LNCAP (cell line): ENCODE measurements at regions not wholly inside any gene's neighbourhood (a gene's known extent, or its start where the extent isn't known, plus 50 kb on each side); places are given as distances from the start of the nearest gene placed in this dataset.

Source experiments
- TF ChIP-seq, protein P1 (sequence below): fragments of 450-650 bp; IDR thresholded peaks from 2 replicates; pipeline ENCODE4 v1.5.1; 2017; ENCODE audit warnings: mild to moderate bottlenecking

DNA sequence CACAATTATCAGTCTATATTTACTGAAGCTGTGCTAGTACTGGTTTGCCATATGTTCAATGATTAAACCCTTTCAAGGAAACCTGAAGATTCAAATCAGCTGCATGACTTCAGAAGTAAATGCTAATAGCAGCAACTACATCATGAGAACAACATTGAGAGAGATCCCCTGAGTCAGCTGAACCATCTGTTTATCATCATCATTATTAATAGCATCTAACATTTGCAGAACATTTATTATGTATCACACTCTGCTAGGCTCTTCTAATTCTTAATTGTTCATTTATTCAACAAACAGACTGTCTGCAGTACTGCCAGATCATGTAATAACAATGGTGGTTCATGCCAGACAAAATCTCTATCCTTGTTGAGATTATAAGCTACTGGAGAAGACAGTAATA, 157.4 kb downstream of the KLHL28 start:
- TF ChIP-seq, protein P1, sequence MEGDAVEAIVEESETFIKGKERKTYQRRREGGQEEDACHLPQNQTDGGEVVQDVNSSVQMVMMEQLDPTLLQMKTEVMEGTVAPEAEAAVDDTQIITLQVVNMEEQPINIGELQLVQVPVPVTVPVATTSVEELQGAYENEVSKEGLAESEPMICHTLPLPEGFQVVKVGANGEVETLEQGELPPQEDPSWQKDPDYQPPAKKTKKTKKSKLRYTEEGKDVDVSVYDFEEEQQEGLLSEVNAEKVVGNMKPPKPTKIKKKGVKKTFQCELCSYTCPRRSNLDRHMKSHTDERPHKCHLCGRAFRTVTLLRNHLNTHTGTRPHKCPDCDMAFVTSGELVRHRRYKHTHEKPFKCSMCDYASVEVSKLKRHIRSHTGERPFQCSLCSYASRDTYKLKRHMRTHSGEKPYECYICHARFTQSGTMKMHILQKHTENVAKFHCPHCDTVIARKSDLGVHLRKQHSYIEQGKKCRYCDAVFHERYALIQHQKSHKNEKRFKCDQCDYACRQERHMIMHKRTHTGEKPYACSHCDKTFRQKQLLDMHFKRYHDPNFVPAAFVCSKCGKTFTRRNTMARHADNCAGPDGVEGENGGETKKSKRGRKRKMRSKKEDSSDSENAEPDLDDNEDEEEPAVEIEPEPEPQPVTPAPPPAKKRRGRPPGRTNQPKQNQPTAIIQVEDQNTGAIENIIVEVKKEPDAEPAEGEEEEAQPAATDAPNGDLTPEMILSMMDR: no peak

DNA sequence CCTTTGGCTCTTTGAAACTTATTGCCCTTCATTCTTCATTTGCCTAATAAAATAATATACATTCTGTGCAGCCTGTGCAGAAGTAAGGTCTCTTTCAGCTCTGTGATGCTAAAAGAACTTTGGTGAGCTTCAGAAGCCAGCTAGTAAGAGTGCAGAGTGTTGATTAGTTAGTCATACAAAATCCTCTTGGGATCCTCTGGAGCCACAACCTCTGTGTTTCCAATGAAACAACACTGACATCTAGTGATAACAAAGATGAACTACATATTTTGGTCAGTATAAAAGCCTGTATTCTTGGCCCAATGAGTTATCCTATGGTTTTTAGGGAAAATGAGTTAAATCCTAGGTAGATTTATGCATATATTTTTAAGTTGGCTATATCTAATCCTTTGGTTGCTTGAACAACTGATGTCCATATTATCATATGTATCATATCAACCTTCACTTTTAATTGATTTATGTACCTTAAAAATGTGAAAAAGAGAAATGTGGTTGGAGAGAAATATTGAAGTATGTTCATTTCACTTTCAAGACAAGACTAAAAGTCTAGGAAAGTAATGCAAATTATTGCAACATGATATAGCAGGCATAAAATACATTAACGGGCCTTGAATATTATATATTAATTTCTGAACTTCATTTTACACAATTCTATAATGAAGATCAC, 158.4 kb downstream of the KLHL28 start:
- TF ChIP-seq, protein P1: peak; percentile 84

DNA sequence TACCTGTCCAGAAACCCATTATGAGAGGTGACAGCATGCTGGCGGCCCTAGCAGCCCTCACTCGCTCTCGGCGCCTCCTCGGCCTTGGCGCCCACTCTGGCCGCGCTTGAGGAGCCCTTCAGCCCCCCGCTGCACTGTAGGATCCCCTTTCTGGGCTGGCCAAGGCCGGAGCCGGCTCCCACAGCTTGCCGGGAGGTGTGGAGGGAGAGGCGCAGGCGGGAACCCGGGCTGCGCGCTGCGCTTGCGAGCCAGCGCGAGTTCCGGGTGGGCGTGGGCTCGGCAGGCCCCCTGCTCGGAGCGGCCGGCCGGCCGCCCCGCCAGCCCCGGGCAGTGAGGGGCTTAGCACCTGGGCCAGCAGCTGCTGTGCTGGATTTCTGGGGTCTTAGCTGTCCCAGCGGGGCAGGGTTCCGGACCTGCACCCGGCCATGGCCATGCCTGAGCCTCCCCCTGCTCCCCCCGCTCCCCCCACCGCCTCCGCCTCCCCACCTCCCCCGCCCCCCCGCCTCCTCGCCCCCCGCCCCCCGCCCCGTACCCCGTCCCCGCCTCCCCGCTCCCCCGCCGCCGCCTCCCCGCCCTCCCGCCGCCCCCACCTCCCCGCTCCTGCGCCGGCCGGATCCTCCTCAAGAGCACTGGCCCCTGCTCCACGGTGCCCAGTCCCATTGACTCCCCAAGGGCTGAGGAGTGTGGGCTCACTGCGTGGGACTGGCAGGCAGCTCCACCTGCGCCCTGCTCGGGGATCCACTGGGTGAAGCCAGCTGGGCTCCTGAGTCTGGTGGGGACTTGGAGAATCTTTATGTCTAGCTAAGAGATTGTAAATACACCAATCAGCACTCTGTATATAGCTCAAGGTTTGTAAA, 163.1 kb downstream of the KLHL28 start:
- TF ChIP-seq, protein P1: no peak

DNA sequence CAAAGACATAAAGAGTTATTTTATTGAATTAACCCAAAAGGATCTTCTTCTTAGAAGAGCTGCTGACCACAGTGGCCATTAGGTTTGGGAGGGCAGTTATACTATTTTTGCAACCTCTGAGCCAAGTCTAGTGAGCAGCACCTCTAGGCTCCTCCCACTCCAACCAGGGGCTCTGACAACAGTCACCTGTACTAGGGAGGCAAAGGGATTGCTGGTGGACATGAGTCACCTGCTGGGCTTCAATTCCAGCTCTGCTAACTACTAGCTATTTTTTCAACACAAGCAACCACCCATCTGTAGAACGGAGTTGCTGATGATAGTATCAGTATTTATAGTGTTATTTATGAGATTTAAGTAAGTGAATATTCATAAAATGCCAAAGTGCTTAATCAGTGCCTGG, 166.0 kb downstream of the KLHL28 start:
- TF ChIP-seq, protein P1: no peak

DNA sequence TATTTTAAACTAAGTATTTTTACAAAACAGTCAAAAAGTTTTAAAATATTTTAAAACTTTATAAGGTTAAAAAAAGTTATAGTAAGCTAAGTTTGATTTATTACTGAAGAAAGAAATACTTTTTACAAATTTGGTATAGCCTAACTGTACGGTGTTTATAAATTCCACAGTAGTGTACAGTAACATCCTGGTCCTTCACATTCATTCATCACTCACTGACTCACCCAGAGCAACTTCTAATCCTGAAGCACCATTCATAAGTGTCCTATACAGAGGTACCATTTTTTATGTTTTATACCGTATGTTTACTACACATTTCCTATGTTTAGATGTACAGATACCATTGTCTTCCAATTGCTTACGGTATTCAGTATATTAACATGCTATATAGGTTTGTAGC, 170.0 kb downstream of the KLHL28 start:
- TF ChIP-seq, protein P1: no peak

DNA sequence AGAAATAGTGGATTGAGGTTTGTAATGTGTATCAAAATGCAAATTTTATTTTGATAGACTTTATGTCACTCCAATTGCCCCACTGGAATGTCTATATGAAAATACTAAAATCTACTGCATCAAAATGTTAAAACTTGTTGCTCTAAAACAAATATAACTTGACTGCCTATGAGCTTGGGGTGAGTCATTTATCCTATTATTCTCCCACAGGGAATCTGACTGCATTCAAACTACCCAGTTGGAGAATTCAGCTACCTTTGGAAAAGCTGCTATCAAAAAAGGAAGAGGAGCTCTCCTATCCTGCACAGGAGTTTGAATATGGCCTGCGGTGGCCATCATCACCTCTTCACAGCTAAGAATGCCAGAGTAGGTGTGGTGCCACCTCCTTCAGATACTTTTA, 173.1 kb downstream of the KLHL28 start:
- TF ChIP-seq, protein P1: no peak

DNA sequence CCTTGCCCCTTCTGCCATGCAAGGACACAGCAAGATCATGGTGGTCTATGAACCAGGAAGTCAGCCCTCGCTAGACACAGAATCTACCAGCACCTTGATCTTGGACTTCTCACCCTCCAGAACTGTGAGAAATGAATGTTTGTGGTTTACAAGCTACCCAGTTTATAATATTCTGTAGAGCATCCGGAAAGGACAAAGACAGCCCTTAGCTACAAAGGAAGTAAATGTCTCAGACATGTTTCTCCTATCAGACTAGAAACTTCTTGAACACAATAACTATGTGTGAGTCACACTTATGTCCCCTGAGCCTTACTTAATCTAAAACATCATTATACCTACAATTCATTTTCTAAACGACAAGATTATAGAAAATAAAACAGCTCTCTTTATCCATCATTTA, 176.7 kb downstream of the KLHL28 start:
- TF ChIP-seq, protein P1: no peak
